B cell (primary cell): ENCODE measurements at regions not wholly inside any gene's neighbourhood (a gene's known extent, or its start where the extent isn't known, plus 50 kb on each side); places are given as distances from the start of the nearest gene placed in this dataset.

Experiments used
- ATAC-seq: fragments of 200-7000 bp; cut with Tn5 transposase; one replicate; pipeline ENCODE4 v1.10.0; 2021; ENCODE audit warnings: low read depth, mild to moderate bottlenecking, moderate number of reproducible peaks, moderate library complexity
- CTCF ChIA-PET: fragments of 350-600 bp; sonication (Branson Sonifier 250); formaldehyde crosslinking; loops from one replicate; lab custom pipeline; 2021; ENCODE audit warnings: antibody characterized with exemption, inconsistent platforms; lab: Charles Lee
- POLR2A ChIA-PET: fragments of 350-600 bp; sonication (Branson Sonifier 250); formaldehyde crosslinking; loops from one replicate; lab custom pipeline; 2021; ENCODE audit warnings: antibody characterized with exemption; lab: Charles Lee
- DNase-seq: peaks from one replicate; pipeline ENCODE4 v3.0.0; 2013
- H2AFZ ChIP-seq: 2 replicates; pipeline ENCODE4 v1.6.1; 2012; ENCODE audit warnings: mild to moderate bottlenecking, low read depth, low read length; ENCODE audit not compliant: insufficient read depth, poor library complexity, severe bottlenecking
- H3K27ac ChIP-seq, 2 donors: 1 replicate in 1 of 2; 2 replicates in 1 of 2; pipeline ENCODE4 v1.5.1; 2012 to 2013; ENCODE audit warnings: low read length in 2 of 2, mild to moderate bottlenecking in 2 of 2, moderate library complexity in 1 of 2
- H3K27me3 ChIP-seq, 4 experiments: fragments of 200-600 bp in 1 of 4; sonication (generic) in 1 of 4; replicated peaks in 1 of 4; 1 replicate in 2 of 4; 2 replicates in 2 of 4; pipeline versions ENCODE4 v1.6.1 to v1.7.0; 2013 to 2016; ENCODE audit warnings: low read length in 3 of 4, mild to moderate bottlenecking in 2 of 4, mixed read lengths in 1 of 4, moderate library complexity in 1 of 4; ENCODE audit not compliant: insufficient read depth in 4 of 4, control insufficient read depth in 3 of 4; ENCODE audit errors: control extremely low read depth in 1 of 4
- H3K36me3 ChIP-seq, 2 experiments: replicated peaks in 1 of 2; 1 replicate in 1 of 2; 2 replicates in 1 of 2; pipeline versions ENCODE4 v1.6.1 to v1.7.1; 2013; ENCODE audit warnings: low read length in 1 of 2; ENCODE audit not compliant: insufficient read depth in 2 of 2, control insufficient read depth in 1 of 2; ENCODE audit errors: control extremely low read depth in 1 of 2, extremely low read depth in 1 of 2
- H3K4me1 ChIP-seq, 2 donors: fragments of 200-600 bp in 1 of 2; sonication (generic) in 1 of 2; 1 replicate in 1 of 2; 2 replicates in 1 of 2; pipeline versions ENCODE4 v1.5.1 to v1.6.1; 2013 to 2017; ENCODE audit warnings: low read length in 2 of 2; ENCODE audit not compliant: control insufficient read depth in 2 of 2, insufficient read depth in 2 of 2
- H3K4me2 ChIP-seq: replicated peaks from 2 replicates; pipeline ENCODE3; 2012; ENCODE audit warnings: mild to moderate bottlenecking, low read depth, low read length; ENCODE audit not compliant: poor library complexity, severe bottlenecking
- H3K4me3 ChIP-seq, 5 experiments: fragments of 200-600 bp in 1 of 5; sonication (generic) in 1 of 5; 1 replicate in 3 of 5; 2 replicates in 2 of 5; pipeline versions ENCODE4 v1.5.1 to v1.7.0; 2011 to 2016; ENCODE audit warnings: low read length in 4 of 5, mild to moderate bottlenecking in 4 of 5, low read depth in 2 of 5, control low read depth in 1 of 5, moderate library complexity in 1 of 5; ENCODE audit not compliant: insufficient read depth in 1 of 5; ENCODE audit errors: control extremely low read depth in 1 of 5, extremely low read depth in 1 of 5
- H3K79me2 ChIP-seq: fragments of 200-600 bp; sonication (generic); one replicate; pipeline ENCODE4 v1.6.0; 2016; ENCODE audit warnings: low read length; ENCODE audit not compliant: control insufficient read depth, insufficient read depth
- H3K9ac ChIP-seq: fragments of 200-600 bp; sonication (generic); 2 replicates; pipeline ENCODE4 v1.6.1; 2017; ENCODE audit warnings: mild to moderate bottlenecking, low read length, moderate library complexity
- H3K9me3 ChIP-seq, 3 donors: one replicate each; pipeline versions ENCODE4 v1.6.1 to v1.7.1; 2013; ENCODE audit warnings: low read length in 2 of 3; ENCODE audit not compliant: control insufficient read depth in 2 of 3, insufficient read depth in 1 of 3; ENCODE audit errors: control extremely low read depth in 1 of 3
- H4K20me1 ChIP-seq: 2 replicates; pipeline ENCODE4 v1.6.0; 2012; ENCODE audit warnings: mild to moderate bottlenecking, low read length; ENCODE audit not compliant: insufficient read depth, control insufficient read depth, poor library complexity, severe bottlenecking
- H3K27ac Mint-ChIP-seq: one replicate; pipeline ENCODE4 v1.8.0; 2021; ENCODE audit warnings: mixed read lengths
- H3K27me3 Mint-ChIP-seq: one replicate; pipeline ENCODE4 v1.8.0; 2021; ENCODE audit warnings: mixed read lengths
- H3K4me1 Mint-ChIP-seq: one replicate; pipeline ENCODE4 v1.8.0; 2021; ENCODE audit warnings: mixed read lengths
- H3K4me3 Mint-ChIP-seq: one replicate; pipeline ENCODE4 v1.8.0; 2021; ENCODE audit warnings: mixed read lengths
- H3K9me3 Mint-ChIP-seq: one replicate; pipeline ENCODE4 v1.8.0; 2022; ENCODE audit warnings: mixed read lengths; ENCODE audit not compliant: insufficient read depth
- EZH2 ChIP-seq: IDR thresholded peaks from 2 replicates; pipeline ENCODE4 v1.6.1; 2012; ENCODE audit warnings: borderline replicate concordance, low read depth, mild to moderate bottlenecking, moderate library complexity, low read length; ENCODE audit not compliant: insufficient read depth, poor library complexity, severe bottlenecking
- WGBS: methylation state at CpG from one replicate; pipeline ENCODE4 v1.1.5; 2013; ENCODE audit warnings: missing lambda C conversion rate; ENCODE audit not compliant: insufficient coverage; 5-methylcytosine and 5-hydroxymethylcytosine counted together
- intact Hi-C: fragments of 100-400 bp; cut with micrococcal nuclease; formaldehyde crosslinking; loops from one replicate; pipeline ENCODE4 v1.10.0; 2022
- TF ChIP-seq, protein P1 (sequence below): fragments of 200-600 bp; IDR thresholded peaks from one replicate; pipeline ENCODE4 v1.8.0; 2022; ENCODE audit warnings: antibody characterized with exemption, mild to moderate bottlenecking

- Mint-ChIP-seq H3K27me3 (no peaks in the 10 kb centered on the region), H3K9me3 (no peaks in the 10 kb centered on the region), H3K4me1 (peaks cover 25% of the 10 kb centered on the region), H3K4me3 (no peak overlapping the region), H3K27ac (no peak overlapping the region)
- Histone ChIP-seq H3K36me3 (no peaks in the 10 kb centered on the region), H3K27me3 (no peaks in the 10 kb centered on the region), H3K4me2 (no peak overlapping the region), H3K9me3 (no peaks in the 10 kb centered on the region), H3K27ac (no peak overlapping the region), H3K4me1 (peaks cover 12 to 18% of the 10 kb centered on the region in 2 donors), H3K79me2 (no peaks in the 10 kb centered on the region), H2AFZ (no peak overlapping the region), H4K20me1 (no peaks in the 10 kb centered on the region), H3K9ac (no peak overlapping the region), H3K4me3 (no peak overlapping the region)
- ChIA-PET POLR2A (no interaction called here), CTCF (no interaction called here)
- intact Hi-C loops: no loop called here
- ATAC-seq: no peak
- TF ChIP-seq, protein P1, sequence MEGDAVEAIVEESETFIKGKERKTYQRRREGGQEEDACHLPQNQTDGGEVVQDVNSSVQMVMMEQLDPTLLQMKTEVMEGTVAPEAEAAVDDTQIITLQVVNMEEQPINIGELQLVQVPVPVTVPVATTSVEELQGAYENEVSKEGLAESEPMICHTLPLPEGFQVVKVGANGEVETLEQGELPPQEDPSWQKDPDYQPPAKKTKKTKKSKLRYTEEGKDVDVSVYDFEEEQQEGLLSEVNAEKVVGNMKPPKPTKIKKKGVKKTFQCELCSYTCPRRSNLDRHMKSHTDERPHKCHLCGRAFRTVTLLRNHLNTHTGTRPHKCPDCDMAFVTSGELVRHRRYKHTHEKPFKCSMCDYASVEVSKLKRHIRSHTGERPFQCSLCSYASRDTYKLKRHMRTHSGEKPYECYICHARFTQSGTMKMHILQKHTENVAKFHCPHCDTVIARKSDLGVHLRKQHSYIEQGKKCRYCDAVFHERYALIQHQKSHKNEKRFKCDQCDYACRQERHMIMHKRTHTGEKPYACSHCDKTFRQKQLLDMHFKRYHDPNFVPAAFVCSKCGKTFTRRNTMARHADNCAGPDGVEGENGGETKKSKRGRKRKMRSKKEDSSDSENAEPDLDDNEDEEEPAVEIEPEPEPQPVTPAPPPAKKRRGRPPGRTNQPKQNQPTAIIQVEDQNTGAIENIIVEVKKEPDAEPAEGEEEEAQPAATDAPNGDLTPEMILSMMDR: no peak
- TF ChIP-seq EZH2: no peak
- whole genome bisulfite sequencing: no CpG with 5 or more reads among the region's 1 CpG
- no peak for DNase-seq
These were observed 555.8 kb upstream of the CLINT1 start for GRCh38 chr5:158414780-158415179.

DNA sequence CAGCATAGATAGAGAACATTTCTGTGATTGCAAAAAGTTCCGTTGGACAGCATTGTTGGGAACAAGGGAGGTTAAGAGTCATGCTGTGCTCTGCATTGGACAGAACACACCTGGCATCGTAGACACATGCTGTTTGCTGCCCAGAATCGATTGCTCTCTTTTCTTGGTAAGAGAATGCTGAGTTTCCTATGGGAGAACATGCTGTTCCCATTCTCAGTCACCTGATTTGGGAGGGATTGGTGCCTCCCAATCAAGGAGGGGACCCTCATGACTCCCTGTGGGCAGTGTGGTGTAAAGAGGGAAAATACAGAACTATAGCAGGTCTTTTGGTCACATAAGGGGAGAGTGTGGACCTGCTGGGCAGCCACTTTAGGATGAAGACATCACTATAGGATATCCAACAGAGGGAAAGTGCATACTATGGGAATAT is 555.4 kb upstream of the CLINT1 start:
- Mint-ChIP-seq H3K4me1 (peaks cover 25% of the 10 kb centered on the region), H3K4me3 (no peak overlapping the region), H3K9me3 (no peaks in the 10 kb centered on the region), H3K27ac (no peak overlapping the region), H3K27me3 (no peaks in the 10 kb centered on the region)
- TF ChIP-seq EZH2: no peak
- TF ChIP-seq, protein P1: no peak
- Histone ChIP-seq H4K20me1 (no peaks in the 10 kb centered on the region), H3K4me3 (no peak overlapping the region), H3K27me3 (no peaks in the 10 kb centered on the region), H3K9ac (no peak overlapping the region), H3K27ac (no peak overlapping the region), H2AFZ (no peak overlapping the region), H3K4me2 (no peak overlapping the region), H3K9me3 (no peaks in the 10 kb centered on the region), H3K4me1 (peaks cover 16 to 22% of the 10 kb centered on the region in 2 donors), H3K79me2 (no peaks in the 10 kb centered on the region), H3K36me3 (no peaks in the 10 kb centered on the region)
- DNase-seq (no peak), ATAC-seq (no peak)
- intact Hi-C loops: no loop called here
- ChIA-PET POLR2A (no interaction called here), CTCF (no interaction called here)
- WGBS: 100% methylated on average over 3 of the region's 3 CpGs
